ENCODE measurements at regions not wholly inside any gene's neighbourhood (a gene's known extent, or its start where the extent isn't known, plus 50 kb on each side); places are given as distances from the start of the nearest gene placed in this dataset.

DNA sequence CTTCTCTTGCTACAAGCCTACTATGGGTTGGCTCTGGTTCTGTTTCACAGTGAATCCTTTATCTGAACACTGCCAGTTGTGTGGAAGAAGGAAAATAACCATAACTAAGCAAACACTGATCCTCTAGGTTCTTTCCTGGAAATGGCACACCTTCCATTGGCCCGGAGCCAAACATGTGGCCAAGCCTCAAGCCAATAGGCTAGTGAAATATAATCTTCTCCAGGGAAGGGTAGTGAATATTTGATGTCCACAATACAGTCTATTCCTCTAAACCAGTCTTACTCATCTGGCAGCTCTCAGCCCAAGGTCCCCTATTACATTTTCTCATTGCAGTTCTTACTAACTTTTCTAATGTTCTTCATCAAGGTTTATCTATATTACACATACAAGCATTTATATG is 921.3 kb downstream of the TUSC7 start:
- Histone ChIP-seq H2BK5ac (ENCODE audit: low read depth, low read length, poor library complexity) (no peak overlapping the region), H3K4me2 (ENCODE audit: low read length) (no peak overlapping the region), H2AK5ac (ENCODE audit: low read length) (no peak overlapping the region), H3K4me3 (ENCODE audit: low read depth, low read length) (no peak overlapping the region), H3K4ac (ENCODE audit: low read depth, low read length) (no peak overlapping the region), H3K9me3 (ENCODE audit: insufficient read depth, low read depth, low read length) (no peaks in the 10 kb centered on the region), H3K4me1 (ENCODE audit: control insufficient read depth in 1 of 2, insufficient read depth in 2 of 2, low read length in 2 of 2) (peaks cover 0 to 3% of the 10 kb centered on the region in 2 experiments), H2AFZ (ENCODE audit: insufficient read depth, low read length, poor library complexity) (no peak overlapping the region), H4K8ac (ENCODE audit: low read depth, low read length) (no peak overlapping the region), H3K9ac (ENCODE audit: low read length) (no peak overlapping the region), H3K23ac (ENCODE audit: low read length) (no peak overlapping the region), H3K79me1 (ENCODE audit: low read length) (no peaks in the 10 kb centered on the region), H4K91ac (ENCODE audit: low read depth, low read length) (no peak overlapping the region), H3K79me2 (ENCODE audit: control insufficient read depth, insufficient read depth, low read length, poor library complexity) (no peaks in the 10 kb centered on the region), H3K18ac (ENCODE audit: low read length) (no peak overlapping the region), H3K27me3 (ENCODE audit: insufficient read depth, low read length) (no peaks in the 10 kb centered on the region), H2BK12ac (ENCODE audit: low read length) (no peak overlapping the region), H4K12ac (ENCODE audit: low read depth, low read length) (no peak overlapping the region), H3K14ac (ENCODE audit: low read length) (no peak overlapping the region), H3K27ac (ENCODE audit: low read depth, low read length) (no peak overlapping the region), H3K36me3 (ENCODE audit: control insufficient read depth in 1 of 2, insufficient read depth in 2 of 2, low read length in 2 of 2) (no peaks in the 10 kb centered on the region), H2BK120ac (ENCODE audit: insufficient read depth, low read length, poor library complexity) (no peak overlapping the region)
- no peak for DNase-seq
- no CpG with 5 or more reads among the region's 1 CpG for WGBS (ENCODE audit: extremely low coverage, insufficient coverage, insufficient read length)

- no peaks in the 10 kb centered on the region for H3K79me2 ChIP-seq (ENCODE audit: control insufficient read depth, insufficient read depth, low read length, poor library complexity)
- H3K79me1 ChIP-seq (ENCODE audit: low read length) = no peaks in the 10 kb centered on the region
- H2BK12ac ChIP-seq (ENCODE audit: low read length) = no peak overlapping the region
- H3K23ac ChIP-seq (ENCODE audit: low read length) = no peak overlapping the region
- no peak overlapping the region for H3K14ac ChIP-seq (ENCODE audit: low read length)
- H2AK5ac ChIP-seq (ENCODE audit: low read length) = no peak overlapping the region
- H2BK120ac ChIP-seq (ENCODE audit: insufficient read depth, low read length, poor library complexity) = no peak overlapping the region
- H3K9ac ChIP-seq (ENCODE audit: low read length) = no peak overlapping the region
- no peaks in the 10 kb centered on the region for H3K36me3 ChIP-seq (ENCODE audit: control insufficient read depth in 1 of 2, insufficient read depth in 2 of 2, low read length in 2 of 2)
- no peak overlapping the region for H3K4ac ChIP-seq (ENCODE audit: low read depth, low read length)
- no peak overlapping the region for H4K91ac ChIP-seq (ENCODE audit: low read depth, low read length)
- peaks cover 0 to 3% of the 10 kb centered on the region in 2 experiments for H3K4me1 ChIP-seq (ENCODE audit: control insufficient read depth in 1 of 2, insufficient read depth in 2 of 2, low read length in 2 of 2)
- no peak overlapping the region for H3K27ac ChIP-seq (ENCODE audit: low read depth, low read length)
- no peak for DNase-seq
- no peak overlapping the region for H4K8ac ChIP-seq (ENCODE audit: low read depth, low read length)
- H3K27me3 ChIP-seq (ENCODE audit: insufficient read depth, low read length) = no peaks in the 10 kb centered on the region
- no peaks in the 10 kb centered on the region for H3K9me3 ChIP-seq (ENCODE audit: insufficient read depth, low read depth, low read length)
- H2BK5ac ChIP-seq (ENCODE audit: low read depth, low read length, poor library complexity) = no peak overlapping the region
- no peak overlapping the region for H3K18ac ChIP-seq (ENCODE audit: low read length)
- H3K4me3 ChIP-seq (ENCODE audit: low read depth, low read length) = no peak overlapping the region
- H4K12ac ChIP-seq (ENCODE audit: low read depth, low read length) = no peak overlapping the region
- no CpG with 5 or more reads among the region's 3 CpGs for WGBS (ENCODE audit: extremely low coverage, insufficient coverage, insufficient read length)
- H2AFZ ChIP-seq (ENCODE audit: insufficient read depth, low read length, poor library complexity) = no peak overlapping the region
- no peak overlapping the region for H3K4me2 ChIP-seq (ENCODE audit: low read length)
Measured at GRCh38 chr3:117631781-117632180, 922.2 kb downstream of the TUSC7 start.

DNA sequence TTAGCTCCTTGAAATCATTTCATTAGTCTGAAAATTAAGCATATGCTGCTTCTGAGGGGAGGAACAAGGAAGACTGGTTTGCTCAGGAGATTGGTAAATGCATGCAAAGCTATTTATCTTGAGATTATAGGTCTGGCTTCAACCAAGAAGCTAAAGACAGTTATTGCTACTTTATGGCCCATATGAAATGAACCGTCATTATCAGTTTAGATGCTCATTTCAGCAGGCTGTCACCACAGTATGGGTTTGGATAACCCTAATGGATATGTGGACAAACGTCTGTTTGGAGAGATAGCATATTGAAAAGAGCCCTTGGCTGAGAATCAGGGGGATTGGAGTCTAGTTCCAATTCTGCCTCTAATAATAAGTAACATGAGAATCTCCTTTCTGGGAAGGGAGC is 922.6 kb downstream of the TUSC7 start:
- no peaks in the 10 kb centered on the region for H3K36me3 ChIP-seq (ENCODE audit: control insufficient read depth in 1 of 2, insufficient read depth in 2 of 2, low read length in 2 of 2)
- H3K9ac ChIP-seq (ENCODE audit: low read length) = no peak overlapping the region
- H3K79me1 ChIP-seq (ENCODE audit: low read length) = no peaks in the 10 kb centered on the region
- H4K8ac ChIP-seq (ENCODE audit: low read depth, low read length) = no peak overlapping the region
- H2BK5ac ChIP-seq (ENCODE audit: low read depth, low read length, poor library complexity) = no peak overlapping the region
- no peak overlapping the region for H2BK12ac ChIP-seq (ENCODE audit: low read length)
- WGBS (ENCODE audit: extremely low coverage, insufficient coverage, insufficient read length) = no CpG with 5 or more reads among the region's 2 CpGs
- no peak for DNase-seq
- no peak overlapping the region for H3K14ac ChIP-seq (ENCODE audit: low read length)
- no peak overlapping the region for H3K27ac ChIP-seq (ENCODE audit: low read depth, low read length)
- H3K4me2 ChIP-seq (ENCODE audit: low read length) = no peak overlapping the region
- H3K4me3 ChIP-seq (ENCODE audit: low read depth, low read length) = no peak overlapping the region
- no peak overlapping the region for H2AFZ ChIP-seq (ENCODE audit: insufficient read depth, low read length, poor library complexity)
- H3K9me3 ChIP-seq (ENCODE audit: insufficient read depth, low read depth, low read length) = no peaks in the 10 kb centered on the region
- no peak overlapping the region for H2BK120ac ChIP-seq (ENCODE audit: insufficient read depth, low read length, poor library complexity)
- H4K12ac ChIP-seq (ENCODE audit: low read depth, low read length) = no peak overlapping the region
- H4K91ac ChIP-seq (ENCODE audit: low read depth, low read length) = no peak overlapping the region
- H3K27me3 ChIP-seq (ENCODE audit: insufficient read depth, low read length) = no peaks in the 10 kb centered on the region
- no peak overlapping the region for H3K4ac ChIP-seq (ENCODE audit: low read depth, low read length)
- H3K23ac ChIP-seq (ENCODE audit: low read length) = no peak overlapping the region
- no peaks in the 10 kb centered on the region for H3K79me2 ChIP-seq (ENCODE audit: control insufficient read depth, insufficient read depth, low read length, poor library complexity)
- H3K18ac ChIP-seq (ENCODE audit: low read length) = no peak overlapping the region
- H3K4me1 ChIP-seq (ENCODE audit: control insufficient read depth in 1 of 2, insufficient read depth in 2 of 2, low read length in 2 of 2) = peaks cover 0 to 3% of the 10 kb centered on the region in 2 experiments
- H2AK5ac ChIP-seq (ENCODE audit: low read length) = no peak overlapping the region

DNA sequence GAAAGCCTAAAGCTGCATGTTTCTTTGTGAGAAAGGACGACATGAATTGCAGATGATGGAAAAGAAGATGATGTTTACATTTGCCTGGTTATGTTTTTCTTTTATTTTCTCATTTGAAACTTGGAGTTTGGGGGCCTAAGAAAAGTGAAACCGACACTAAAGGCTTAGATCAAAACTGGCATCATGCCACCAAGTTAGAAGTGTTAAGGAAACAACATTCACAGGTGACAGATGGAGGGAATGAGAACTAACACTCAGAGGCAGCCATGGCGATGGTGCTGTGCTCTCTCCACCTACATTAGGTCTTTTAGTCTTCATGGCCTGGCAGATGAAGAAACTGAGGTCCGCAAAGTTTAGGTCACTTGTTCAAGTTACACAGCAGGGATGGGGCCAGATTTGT is 923.6 kb downstream of the TUSC7 start:
- H3K79me1 ChIP-seq (ENCODE audit: low read length) = no peaks in the 10 kb centered on the region
- no peak for DNase-seq
- no peaks in the 10 kb centered on the region for H3K9me3 ChIP-seq (ENCODE audit: insufficient read depth, low read depth, low read length)
- H3K4ac ChIP-seq (ENCODE audit: low read depth, low read length) = no peak overlapping the region
- no peak overlapping the region for H3K14ac ChIP-seq (ENCODE audit: low read length)
- H2BK12ac ChIP-seq (ENCODE audit: low read length) = no peak overlapping the region
- H4K91ac ChIP-seq (ENCODE audit: low read depth, low read length) = no peak overlapping the region
- H3K27ac ChIP-seq (ENCODE audit: low read depth, low read length) = no peak overlapping the region
- H2BK120ac ChIP-seq (ENCODE audit: insufficient read depth, low read length, poor library complexity) = no peak overlapping the region
- no peak overlapping the region for H3K4me3 ChIP-seq (ENCODE audit: low read depth, low read length)
- H2AK5ac ChIP-seq (ENCODE audit: low read length) = no peak overlapping the region
- H4K8ac ChIP-seq (ENCODE audit: low read depth, low read length) = no peak overlapping the region
- H4K12ac ChIP-seq (ENCODE audit: low read depth, low read length) = no peak overlapping the region
- no CpG with 5 or more reads among the region's 4 CpGs for WGBS (ENCODE audit: extremely low coverage, insufficient coverage, insufficient read length)
- H3K23ac ChIP-seq (ENCODE audit: low read length) = no peak overlapping the region
- no peaks in the 10 kb centered on the region for H3K36me3 ChIP-seq (ENCODE audit: control insufficient read depth in 1 of 2, insufficient read depth in 2 of 2, low read length in 2 of 2)
- H3K18ac ChIP-seq (ENCODE audit: low read length) = no peak overlapping the region
- no peak overlapping the region for H2AFZ ChIP-seq (ENCODE audit: insufficient read depth, low read length, poor library complexity)
- peaks cover 0 to 3% of the 10 kb centered on the region in 2 experiments for H3K4me1 ChIP-seq (ENCODE audit: control insufficient read depth in 1 of 2, insufficient read depth in 2 of 2, low read length in 2 of 2)
- H3K9ac ChIP-seq (ENCODE audit: low read length) = no peak overlapping the region
- H3K27me3 ChIP-seq (ENCODE audit: insufficient read depth, low read length) = no peaks in the 10 kb centered on the region
- no peaks in the 10 kb centered on the region for H3K79me2 ChIP-seq (ENCODE audit: control insufficient read depth, insufficient read depth, low read length, poor library complexity)
- no peak overlapping the region for H3K4me2 ChIP-seq (ENCODE audit: low read length)
- no peak overlapping the region for H2BK5ac ChIP-seq (ENCODE audit: low read depth, low read length, poor library complexity)

Measured in trophoblast cell (in vitro differentiated cells and primary cell).